ENCODE measurements at regions not wholly inside any gene's neighbourhood (a gene's known extent, or its start where the extent isn't known, plus 50 kb on each side); places are given as distances from the start of the nearest gene placed in this dataset.

- TF ChIP-seq CTCF (IDR thresholded peaks at IDR 0.05) (no peak), POLR2A (IDR thresholded peaks at IDR 0.05) (no peak), POLR2AphosphoS5 (IDR thresholded peaks at IDR 0.05; ENCODE audit: insufficient read depth in 1 of 2, low read depth in 1 of 2) (no peak)
Measured at GRCh38 chr16:73503093-73503492, 455.2 kb upstream of the ZFHX3 start.

Measured in vagina (tissue), 2 donors.